HUDEP-2 (cell line): ENCODE measurements at regions not wholly inside any gene's neighbourhood (a gene's known extent, or its start where the extent isn't known, plus 50 kb on each side); places are given as distances from the start of the nearest gene placed in this dataset.
"Not testable (repeated sequence)": the region's sequence is repeated elsewhere in the genome, so short reads cannot be mapped to it uniquely, and the experiment has no call there.

Source experiments
- DNase-seq, 76 experiments: peaks; one replicate each; lab custom pipeline; 2025; ENCODE audit not compliant: unreplicated experiment in 76 of 76; lab: John Stamatoyannopoulos, UW

DNA sequence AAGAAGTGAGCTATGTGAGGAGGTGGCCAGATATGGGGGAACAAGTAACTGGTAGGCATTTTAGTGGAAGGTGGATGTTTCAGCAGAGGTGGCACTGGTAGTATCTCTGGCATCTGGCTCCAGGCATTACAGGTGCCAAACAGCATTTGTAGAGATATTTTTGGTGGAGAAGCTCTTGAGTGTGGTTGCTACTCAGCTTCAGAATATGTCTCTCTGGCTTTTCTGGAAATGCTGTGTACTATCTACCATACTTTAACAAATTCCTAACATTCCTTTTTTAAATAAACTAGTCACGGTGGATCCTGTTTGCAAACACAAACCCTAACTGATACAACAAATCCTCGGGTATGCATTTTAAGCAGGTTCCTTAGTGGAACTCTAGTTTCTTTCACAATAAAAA is 128.0 kb downstream of the BARX2 start:
- DNase-seq = no peak

DNA sequence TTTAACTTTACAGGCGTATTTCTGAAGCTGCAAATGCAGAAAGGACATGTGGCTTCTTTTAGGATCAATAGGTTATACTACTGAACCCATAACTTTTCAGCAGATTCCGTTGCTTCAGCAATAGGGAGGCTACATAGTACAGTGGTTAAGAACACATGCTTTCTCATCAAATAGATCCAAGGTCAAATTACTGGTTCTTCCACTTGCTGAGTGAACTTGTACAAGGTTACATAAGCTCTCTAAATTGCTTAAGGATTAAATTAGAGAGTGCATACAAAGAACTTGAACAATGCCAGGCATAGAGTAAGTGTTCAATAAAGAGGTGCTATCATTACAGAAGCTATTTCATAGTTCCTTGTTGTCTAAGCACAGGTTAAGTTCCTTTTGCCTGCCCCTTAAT is 129.6 kb downstream of the BARX2 start:
- DNase-seq = no peak

DNA sequence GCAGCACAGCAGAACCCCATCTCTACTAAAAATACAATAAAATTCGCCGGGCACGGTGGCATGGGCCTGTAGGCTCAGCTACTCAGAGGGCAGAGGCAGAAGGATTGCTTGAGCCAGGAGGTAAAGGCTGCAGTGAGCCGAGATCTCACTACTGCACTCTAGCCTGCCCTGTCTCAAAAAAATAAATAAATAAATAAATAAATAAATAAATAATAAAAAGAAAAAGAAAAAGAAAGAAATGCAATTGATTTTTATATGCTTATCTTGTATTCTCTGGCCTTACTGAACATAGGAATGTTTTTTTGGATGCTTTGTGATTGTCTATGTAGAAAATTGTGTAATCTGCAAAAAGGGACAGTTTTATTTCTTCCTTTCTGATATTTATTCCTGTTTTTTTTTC is 132.5 kb downstream of the BARX2 start:
- DNase-seq = no peak

DNA sequence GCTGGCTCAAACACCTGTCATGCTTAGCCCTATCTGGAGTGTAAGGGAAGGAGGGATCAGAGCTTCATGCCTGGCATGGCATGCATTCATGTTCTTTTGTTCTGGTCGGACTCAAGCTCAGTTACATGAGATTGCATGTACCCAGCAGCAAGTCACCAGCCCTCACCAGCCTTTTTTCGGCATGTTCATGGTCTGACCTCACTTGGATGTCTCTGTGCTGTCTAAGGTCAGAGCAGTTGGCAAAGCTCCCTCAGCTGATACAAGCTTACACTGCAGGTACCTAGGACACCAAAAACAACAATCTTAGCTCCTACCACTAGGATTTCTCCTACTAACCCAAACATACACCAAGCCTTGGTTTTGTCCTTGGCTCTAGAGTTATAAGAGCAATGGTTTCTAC is 152.6 kb downstream of the BARX2 start:
- DNase-seq = no peak

DNA sequence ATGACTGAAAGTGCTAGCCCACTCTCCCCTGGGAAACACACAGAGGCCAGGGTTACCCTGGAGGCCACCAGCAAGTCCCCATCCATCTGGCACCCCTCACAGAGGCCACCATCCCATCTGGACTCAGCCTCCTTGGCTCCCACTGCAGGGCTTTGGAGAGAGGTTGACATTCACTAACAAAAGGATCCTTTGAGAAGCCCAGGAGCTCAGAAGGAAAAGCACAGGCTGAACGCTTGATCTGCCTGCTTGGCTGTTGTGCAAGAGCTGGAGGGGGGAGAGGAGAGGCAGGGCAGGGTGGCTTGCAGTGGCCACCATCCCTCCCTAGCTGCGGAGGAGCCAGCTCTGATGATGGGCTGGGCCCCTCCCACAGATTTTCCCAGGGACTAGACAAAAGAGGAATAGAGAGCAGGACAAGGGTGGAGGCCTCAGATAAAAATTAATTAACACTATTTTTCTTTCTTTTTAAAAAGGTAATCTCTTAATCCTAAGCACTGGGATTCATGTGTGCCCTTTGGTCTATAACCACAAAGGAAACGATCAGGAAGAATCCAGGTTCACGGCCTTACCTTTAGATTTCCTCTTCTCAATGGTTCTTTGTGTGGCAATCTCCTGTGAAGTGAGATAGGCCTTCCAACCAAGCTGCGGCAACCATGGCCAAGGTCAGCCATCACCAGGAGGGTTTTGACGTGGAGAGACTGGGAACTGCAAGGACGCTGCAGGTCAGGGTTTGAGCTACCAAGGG is 154.7 kb downstream of the BARX2 start:
- no peak for DNase-seq

DNA sequence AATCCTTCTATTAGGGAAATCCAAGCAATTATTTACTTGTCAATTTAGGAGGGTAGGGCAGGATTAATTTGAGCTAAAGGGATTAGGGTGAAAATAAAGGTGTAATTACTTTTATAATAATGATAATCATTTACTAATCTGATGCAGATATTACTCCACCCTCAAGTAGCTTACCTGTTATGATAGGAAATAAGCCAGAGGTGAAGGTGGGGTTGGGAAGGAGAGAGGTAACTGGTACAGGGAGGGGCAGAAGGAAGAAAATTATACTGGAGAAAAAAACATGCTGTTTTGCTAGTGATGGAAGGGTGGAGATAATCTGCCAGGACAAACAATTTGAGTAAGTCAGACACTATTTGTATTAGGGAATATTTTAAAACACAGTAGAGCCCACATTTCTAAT is 157.7 kb downstream of the BARX2 start:
- no peak for DNase-seq

DNA sequence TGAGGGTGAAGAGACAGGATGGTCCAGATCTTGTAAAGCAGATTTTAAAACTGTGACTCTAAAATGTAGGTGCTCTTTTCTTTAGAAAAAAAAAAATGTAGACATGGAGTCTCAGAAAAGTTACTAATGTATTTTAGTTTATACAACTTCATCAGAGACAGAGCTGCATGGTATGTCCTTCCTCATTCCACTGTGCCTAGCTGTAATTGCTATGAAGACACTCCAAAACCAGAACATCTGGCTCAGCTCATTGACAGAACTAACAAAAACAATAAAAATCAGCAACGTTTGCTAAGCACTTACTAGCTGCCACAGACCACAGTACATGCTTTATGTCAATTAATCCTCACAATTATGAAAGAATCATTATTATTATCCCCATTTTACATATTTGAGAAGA is 160.7 kb downstream of the BARX2 start:
- DNase-seq = no peak

DNA sequence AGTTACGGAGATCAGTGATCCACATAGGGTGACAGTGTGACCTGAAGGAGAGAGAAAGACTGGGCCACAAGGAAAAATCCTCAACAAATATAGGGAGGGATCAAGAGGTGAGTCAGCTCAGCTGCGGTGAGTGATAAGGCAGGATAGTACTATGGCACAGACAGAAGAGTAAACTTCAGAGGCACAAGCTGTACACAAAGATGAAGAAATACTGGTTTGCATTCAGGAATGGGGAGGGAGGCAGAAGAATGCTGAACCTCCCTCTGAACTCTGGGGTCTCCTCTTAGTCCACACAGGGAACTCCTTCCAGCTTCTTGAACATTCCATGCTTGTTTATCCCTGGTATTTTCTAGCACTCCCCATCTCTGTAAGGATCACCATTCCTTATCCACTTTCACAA is 162.7 kb downstream of the BARX2 start:
- DNase-seq = no peak

DNA sequence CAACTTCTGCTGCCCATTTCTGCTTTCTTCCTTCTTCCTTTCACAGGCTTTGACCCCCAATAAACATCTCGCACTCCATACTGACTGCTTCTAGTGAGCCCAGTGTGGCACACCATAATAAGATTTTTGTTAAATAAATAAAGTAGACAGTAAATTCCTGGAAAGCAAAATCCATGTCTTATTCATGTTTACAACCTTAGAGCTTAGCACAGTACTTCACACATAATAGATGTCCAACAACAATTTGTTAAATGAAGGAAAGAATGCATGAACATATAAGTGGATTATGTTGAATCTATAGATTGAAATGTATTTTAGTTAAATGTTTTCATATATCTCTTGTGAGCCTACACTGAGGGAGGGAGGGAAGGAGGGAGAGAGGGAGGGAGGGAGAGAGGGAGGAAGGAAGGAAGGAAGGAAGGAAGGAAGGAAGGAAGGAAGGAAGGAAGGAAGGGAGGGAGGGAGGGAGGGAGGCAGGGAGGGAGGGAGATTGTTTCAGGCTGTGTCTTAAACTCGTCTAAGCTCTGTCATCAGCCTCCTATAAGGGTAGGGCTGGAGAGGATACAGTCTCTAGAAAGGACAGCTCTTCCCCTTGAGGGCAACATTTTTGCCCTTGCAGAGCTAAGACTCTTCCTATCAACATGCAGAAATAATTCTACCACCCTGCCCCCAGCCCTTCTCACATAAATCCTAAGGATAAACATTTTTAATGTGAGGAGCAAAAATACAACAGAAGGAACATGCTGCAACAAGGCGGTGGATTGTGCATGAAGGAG is 168.1 kb downstream of the BARX2 start:
- DNase-seq = no peak

DNA sequence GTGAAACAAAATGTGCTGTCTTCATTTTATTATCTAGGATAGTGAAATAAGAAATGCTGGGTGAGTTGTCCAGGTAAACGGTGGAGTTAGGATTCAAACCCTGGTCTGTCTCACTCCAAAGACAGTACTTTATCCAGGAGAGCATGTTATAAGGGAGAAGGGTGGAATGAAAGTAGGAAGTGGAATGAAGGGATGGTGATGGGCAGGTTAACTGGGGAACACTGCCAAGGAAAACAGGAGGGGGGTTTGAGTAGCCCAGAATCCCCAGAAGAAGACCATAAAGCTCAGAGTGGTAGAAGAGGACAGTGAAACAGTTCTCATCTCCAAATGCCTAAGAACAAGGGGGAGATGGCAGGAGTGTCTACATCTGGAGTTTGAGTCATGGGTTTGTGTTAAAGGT is 169.0 kb downstream of the BARX2 start:
- no peak for DNase-seq

DNA sequence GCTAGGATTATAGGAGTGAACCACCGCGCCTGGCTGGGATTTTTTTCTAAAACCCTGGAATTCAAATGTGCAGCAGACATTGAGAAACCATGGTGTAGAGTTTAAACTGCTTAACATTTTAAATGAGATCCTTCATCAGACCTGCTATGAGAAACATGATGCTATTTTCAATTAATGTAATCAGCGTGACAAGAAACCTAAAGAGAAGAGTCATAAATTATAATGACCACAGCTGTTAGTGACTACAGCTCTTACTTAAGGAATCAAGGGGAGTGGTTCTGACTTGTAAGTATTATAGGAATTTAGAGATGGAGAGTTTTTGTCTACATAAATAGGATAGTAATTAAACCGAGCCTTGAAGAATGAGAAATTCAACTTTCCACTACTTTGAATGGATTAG is 170.6 kb downstream of the BARX2 start:
- DNase-seq = no peak

DNA sequence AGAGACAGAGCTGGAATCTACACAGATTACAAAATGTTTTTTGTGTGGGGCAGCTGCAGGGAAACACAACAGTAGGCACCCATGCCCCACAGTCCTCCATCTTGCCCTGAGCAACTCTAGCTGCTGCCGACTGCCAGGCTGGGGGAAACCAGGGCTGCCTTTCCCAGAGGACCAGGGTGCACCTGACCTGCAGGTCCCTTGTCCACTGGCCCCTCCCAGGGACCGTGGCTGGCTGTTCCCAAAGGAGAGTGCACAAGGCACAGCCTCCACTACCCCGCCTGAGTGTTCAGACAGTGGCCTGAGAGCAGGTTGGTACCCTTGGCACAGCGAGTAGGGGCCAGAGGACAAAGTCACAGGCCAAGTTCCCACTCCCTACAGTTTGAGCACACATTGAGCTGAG is 181.8 kb downstream of the BARX2 start:
- DNase-seq = no peak

DNA sequence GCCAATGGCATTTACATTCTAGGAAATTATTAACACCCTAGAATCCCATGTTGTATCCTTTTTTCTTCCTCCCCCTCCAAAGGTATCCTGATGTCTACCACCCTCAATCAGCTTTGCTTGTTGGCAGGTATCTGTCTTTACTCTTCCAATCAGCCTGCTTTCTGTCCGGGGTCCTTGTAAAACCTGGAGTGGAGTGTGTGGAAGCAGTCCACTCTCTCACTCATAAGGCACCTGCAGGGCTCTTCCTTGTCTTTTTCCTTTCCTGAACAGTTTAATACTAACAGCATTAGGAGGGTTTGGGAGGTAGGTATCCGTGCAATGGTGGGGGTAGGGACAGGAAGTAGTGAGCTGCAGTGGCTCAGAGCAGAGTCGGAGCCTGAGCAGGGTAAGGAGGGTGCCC is 193.4 kb downstream of the BARX2 start:
- DNase-seq = no peak

DNA sequence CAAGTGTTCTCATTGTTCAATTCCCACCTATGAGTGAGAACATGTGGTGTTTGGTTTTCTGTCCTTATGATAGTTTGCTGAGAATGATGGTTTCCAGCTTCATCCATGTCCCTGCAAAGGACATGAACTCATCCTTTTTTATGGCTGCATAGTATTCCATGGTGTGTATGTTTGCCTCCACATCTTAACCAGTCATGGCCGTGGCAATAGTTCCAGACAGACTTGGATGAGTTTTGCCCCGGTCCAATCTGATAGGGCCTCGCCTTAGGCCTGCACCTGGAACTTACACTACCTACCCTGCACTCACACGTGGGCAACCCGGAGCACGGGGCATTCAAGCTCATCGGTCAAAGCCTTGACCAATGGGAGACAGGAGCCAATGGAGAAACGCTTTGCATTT is 197.0 kb downstream of the BARX2 start:
- DNase-seq = not testable (repeated sequence)

DNA sequence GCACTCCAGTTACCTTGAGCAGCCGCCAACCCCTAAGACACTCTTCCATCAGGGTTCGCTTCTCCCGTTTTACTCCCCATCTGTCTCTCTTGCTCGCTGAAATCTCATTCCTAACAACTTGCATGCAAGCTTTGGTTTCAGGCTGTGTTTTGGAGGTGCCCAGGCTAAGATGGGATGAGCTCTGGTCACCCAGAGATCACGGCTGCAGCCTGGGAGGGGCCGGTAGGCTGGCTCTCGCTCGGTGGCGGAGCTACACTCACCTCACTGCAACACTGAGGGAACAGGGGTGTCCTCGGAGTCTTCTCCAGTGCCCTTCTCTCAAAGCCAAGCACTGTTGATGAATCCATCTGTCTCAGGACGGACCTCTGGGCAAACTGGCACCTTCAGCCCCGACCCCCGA is 197.5 kb downstream of the BARX2 start:
- DNase-seq = no peak

DNA sequence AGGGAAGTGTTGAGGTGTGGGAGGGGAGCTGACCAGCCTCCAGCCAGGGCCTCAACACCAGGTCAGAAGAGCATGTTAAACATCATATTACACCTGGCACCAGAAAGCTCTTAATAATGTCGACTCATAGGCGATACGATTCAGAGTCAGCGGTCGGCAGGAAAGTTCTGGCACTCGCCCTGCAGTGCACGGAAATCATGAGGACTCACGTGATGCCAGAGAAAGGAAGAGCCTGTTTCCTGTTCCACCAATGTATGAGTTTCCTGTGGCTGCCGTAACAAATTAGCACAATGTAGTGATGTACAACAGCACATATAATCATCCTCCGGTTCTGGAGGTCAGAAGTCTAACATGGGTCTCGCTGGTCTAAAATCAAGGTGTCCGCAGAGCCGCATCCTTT is 198.8 kb downstream of the BARX2 start:
- no peak for DNase-seq

DNA sequence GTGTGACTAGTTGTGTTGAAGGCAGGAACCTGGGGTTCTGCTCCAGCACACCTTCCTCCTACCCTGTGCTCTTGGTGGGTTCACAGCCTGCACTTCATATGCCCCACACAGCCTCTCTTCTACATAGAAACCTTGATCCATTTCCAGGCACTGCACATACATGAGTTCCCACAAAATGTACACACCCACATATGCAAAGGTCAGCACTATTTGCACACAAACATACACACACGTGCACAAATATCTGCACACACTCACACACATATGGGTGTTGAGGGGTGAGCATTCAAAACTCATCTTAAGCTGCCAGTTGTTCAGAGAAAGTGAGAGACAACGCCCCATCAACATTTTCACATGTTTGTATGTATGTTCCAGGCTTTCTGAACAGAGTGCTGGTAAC is 201.0 kb downstream of the BARX2 start:
- no peak for DNase-seq

DNA sequence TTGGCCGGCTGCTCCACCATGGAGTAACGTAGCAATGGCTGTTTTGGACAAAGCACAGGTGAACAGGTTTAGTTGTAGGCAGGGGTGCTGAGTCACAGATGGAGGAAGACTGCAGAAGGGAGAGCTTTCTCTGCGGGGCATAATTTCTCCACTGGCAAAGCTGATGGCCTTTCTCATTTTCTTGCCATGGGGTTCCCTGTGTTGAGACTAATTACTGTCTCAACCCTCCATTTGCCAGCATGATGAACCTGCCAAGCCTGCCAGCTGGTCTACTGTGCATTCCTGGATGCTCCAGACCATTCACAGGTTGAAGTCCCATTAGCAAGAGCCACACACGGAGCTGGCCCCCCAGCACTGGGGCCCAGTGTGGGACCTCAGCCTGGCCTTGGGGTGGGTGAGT is 202.4 kb downstream of the BARX2 start:
- no peak for DNase-seq

DNA sequence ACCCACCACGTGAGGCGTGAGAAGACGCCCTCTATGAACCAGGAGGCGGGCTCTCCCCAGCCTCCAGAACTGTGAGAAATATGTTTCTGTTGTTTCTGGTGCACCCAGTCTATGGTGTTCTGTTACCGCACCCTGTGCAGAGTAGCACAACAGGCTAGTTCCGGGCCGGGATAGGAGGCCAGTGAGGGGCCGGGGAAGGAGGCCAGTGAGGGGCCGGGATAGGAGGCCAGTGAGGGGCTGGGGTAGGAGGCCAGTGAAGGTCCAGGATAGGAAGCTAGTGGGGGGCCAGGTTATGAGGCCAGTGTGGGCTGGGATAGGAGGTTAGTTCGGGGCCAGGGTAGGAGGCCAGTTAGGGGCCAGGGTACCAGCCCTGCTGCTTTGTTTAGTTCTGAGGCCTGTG is 204.6 kb downstream of the BARX2 start:
- no peak for DNase-seq

DNA sequence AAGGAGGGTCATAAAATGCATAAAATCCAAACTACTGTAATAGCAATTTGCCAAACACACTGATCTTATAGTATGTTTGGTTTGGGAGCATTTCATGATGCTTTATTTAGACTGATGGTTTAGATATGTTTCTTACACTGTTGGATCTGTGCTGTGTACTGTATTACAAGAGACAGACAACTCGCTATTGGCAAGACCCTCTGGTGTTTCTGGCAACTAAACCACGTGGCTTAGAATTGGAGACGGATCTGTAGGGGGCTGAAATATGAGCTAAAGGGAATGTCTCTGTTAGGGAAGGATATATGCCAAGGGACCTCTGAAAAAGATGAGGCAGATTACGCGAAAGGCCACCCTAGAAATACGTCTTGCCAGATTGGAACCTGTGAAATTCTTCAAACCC is 208.7 kb downstream of the BARX2 start:
- DNase-seq = no peak

DNA sequence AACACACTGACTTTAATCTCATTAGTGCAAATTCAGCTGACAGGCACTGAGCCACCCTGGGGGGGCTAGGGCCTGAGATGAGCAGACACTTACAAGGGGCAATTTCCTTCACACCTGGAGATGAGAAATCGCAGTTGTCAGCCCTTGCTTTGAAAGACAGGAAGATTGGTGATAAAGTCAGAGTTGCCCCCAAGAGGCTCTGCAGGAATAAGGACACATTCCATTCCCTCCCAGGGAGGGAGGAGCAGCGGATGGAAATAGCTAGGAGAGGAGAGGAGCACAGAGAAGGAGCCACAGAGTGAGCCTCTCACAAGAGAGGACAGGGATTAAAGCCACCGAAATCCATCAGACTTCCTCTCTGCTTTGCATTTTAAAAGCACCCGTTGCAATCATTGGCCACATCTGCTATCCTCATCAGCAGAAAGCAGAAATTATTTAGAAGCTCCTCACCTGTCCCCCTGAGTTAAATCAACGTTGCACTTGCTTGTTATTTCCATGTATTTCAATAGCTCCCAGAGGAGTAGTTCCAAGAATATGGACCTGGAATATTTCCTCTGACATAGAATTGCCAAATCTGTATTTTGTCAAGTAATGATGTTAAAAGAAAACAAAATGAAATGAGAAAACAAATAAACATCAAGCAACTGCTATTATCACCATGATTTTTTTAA is 213.7 kb downstream of the BARX2 start:
- no peak for DNase-seq
